Memory B cell (primary cell): ENCODE measurements at regions not wholly inside any gene's neighbourhood (a gene's known extent, or its start where the extent isn't known, plus 50 kb on each side); places are given as distances from the start of the nearest gene placed in this dataset.
"Not testable (repeated sequence)": the region's sequence is repeated elsewhere in the genome, so short reads cannot be mapped to it uniquely, and the experiment has no call there.

ENCODE experiments used
- ATAC-seq: fragments of 150-1000 bp; cut with Tn5 transposase; 2 replicates; pipeline ENCODE4 v1.10.0; 2021; ENCODE audit warnings: low read depth, mild to moderate bottlenecking, moderate library complexity
- DNase-seq, 2 donors: peaks; one replicate each; pipeline ENCODE4 v3.0.0; 2022; ENCODE audit warnings: low spot score in 2 of 2
- H3K27ac Mint-ChIP-seq: one replicate; pipeline ENCODE4 v1.8.0; 2022; ENCODE audit warnings: mild to moderate bottlenecking, moderate library complexity, mixed read lengths
- H3K27me3 Mint-ChIP-seq: one replicate; pipeline ENCODE4 v1.8.0; 2022; ENCODE audit warnings: mixed read lengths
- H3K36me3 Mint-ChIP-seq: one replicate; pipeline ENCODE4 v1.8.0; 2022; ENCODE audit warnings: mild to moderate bottlenecking, mixed read lengths
- H3K4me1 Mint-ChIP-seq: one replicate; pipeline ENCODE4 v1.8.0; 2022; ENCODE audit warnings: mixed read lengths
- H3K4me3 Mint-ChIP-seq: one replicate; pipeline ENCODE4 v1.8.0; 2022; ENCODE audit warnings: mild to moderate bottlenecking, moderate library complexity, mixed read lengths
- H3K9me3 Mint-ChIP-seq: one replicate; pipeline ENCODE4 v1.8.0; 2022; ENCODE audit warnings: mixed read lengths

DNA sequence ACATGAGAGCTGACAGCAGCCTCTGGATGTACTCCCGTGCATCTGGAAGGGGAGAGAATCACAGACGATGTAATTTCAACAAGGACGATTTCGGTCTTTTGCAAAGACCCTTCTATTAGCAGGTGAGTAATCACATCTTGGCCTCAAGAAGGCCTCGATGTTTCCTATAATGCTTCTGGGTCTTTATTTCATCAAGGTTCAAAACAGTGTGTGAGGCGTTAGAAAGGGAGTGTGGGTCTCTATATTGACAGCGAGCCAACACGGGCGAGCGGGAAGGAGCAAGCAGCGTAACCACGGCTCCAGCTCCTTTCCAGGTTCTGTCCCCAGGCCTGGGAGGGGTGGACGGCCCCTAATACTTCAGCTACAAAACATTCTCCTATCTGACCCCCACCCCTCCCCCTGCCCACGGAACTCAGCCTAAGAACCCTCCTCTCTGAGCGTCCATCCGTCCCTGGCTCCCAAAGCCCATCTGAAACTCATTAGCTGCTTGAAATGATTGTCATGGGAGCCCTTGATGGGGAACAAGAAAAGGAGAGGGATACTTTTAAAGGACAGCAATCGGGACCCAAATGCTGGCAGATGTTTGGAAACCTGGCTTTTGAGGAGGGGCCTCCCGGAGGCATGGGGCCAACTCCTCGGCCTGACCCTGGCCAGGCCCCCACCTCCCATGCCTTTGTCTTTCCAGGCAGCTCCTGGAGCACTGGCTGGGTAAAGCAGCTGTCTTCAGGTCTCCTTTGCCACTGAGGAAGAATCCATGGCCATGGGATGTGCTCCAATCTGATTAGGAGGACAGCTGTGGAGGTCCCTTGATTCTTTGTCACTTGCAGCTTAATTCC, 250.8 kb downstream of the FOXD2 start:
- no peaks in the 10 kb centered on the region for H3K4me1 Mint-ChIP-seq
- ATAC-seq (no peak), DNase-seq (no peak)
- no peaks in the 10 kb centered on the region for H3K36me3 Mint-ChIP-seq
- peaks cover 3% of the 10 kb centered on the region for H3K9me3 Mint-ChIP-seq
- H3K4me3 Mint-ChIP-seq, result no peak overlapping the region
- no peak overlapping the region for H3K27ac Mint-ChIP-seq
- peaks cover 10% of the 10 kb centered on the region for H3K27me3 Mint-ChIP-seq

DNA sequence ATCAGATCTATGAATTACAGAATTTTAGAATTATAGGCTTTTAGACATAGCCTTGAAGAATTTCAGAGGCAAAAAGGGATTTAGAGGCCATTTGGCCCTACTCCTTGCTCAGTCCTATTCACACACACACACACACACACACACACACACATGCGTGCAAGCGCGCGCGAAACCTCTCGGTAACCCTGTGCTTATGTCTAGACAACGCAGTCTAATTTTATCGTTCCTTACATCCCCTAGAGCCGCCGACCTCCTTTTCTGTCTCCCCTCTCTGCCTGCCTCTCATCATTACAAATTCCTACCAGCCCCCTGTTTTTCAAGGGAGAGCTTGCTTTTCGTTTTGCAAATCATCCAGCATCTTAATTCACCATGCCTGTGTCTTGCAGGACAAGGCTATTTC, 252.1 kb downstream of the FOXD2 start:
- Mint-ChIP-seq H3K4me3 (no peak overlapping the region), H3K9me3 (peaks cover 3% of the 10 kb centered on the region), H3K36me3 (no peaks in the 10 kb centered on the region), H3K27me3 (peaks cover 10% of the 10 kb centered on the region), H3K27ac (no peak overlapping the region), H3K4me1 (no peaks in the 10 kb centered on the region)
- DNase-seq (no peak), ATAC-seq (no peak)

DNA sequence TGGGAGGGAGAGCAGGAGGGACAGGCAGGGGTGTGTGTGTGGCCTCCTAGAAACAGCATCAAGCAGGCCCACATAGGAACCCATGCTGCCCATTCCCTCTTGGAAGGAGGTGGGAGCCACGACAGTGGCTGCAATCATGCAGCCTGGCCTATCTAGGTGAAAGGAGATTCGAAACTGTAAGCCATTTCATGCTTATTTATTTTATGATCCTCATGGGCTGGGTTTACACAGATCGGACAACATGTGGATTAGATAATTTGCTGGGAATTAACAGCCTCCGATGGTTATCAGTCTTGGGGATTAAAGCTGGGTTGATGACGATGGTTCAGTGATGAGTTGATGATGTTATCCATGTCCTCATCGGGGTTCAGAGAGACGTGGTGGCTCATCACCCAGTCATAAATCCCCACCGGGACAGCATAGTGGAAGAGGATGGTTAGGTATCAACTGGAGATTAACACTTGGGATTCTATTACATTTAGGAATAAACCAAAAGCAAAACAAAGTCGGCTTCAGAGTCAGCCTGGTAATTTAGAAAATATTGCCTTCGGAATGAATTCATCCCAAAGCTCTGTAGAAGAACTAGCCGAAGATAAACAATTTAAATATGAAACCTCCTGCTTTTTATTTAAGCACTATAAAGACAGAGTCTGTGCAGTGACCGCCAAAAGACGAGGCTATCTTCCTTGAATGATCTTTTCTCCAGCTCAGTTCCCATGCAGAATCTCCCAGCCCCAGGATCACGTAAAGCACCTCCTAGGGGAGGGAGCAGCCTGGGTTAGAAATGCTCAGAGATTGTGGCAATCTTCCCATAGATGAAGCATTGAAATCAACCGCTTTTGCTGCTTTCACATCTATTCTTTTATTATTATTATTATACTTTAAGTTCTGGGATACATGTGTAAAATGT, 252.8 kb downstream of the FOXD2 start:
- Mint-ChIP-seq H3K27ac (no peak overlapping the region), H3K9me3 (peaks cover 3% of the 10 kb centered on the region), H3K4me1 (no peaks in the 10 kb centered on the region), H3K27me3 (peaks cover 10% of the 10 kb centered on the region), H3K36me3 (no peaks in the 10 kb centered on the region), H3K4me3 (no peak overlapping the region)
- no peak for DNase-seq
- no peak for ATAC-seq

DNA sequence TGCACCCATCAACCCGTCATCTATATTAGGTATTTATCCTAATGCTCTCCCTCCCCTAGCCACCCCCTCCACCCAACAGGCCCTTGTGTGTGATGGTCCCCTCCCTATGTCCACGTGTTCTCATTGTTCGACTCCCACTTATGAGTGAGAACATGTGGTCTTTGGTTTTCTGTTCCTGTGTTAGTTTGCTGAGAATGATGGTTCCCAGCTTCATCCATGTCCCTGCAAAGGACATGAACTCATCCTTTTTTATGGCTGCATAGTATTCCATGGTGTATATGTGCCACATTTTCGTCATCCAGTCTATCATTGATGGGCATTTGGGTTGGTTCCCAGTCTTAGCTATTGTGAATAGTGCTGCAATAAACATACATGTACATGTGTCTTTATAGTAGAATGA, 253.4 kb downstream of the FOXD2 start:
- ATAC-seq, DNase-seq, H3K4me3 Mint-ChIP-seq, H3K9me3 Mint-ChIP-seq, H3K27ac Mint-ChIP-seq, H3K4me1 Mint-ChIP-seq, H3K36me3 Mint-ChIP-seq: not testable (repeated sequence)
- H3K27me3 Mint-ChIP-seq, result peaks cover 10% of the 10 kb centered on the region

DNA sequence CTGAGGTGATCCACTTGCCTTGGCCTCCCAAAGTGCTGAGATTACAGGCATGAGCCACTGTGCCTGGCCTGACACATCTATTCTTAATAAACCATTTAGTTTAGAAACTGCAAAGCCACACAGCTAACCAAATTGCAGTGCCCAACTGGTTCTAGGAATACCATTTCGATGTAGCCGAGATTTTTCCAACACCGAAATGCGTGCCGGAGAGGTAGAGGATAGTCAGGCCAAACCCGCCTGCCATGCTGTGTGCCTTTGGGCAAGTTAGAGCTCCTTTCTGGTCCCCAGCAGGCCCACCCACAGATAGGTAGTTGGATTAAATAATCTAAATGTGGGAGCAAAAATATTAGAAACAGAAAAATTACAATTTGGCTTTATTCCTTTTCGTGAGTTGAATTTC, 254.4 kb downstream of the FOXD2 start:
- no peak overlapping the region for H3K27ac Mint-ChIP-seq
- peaks cover 3% of the 10 kb centered on the region for H3K9me3 Mint-ChIP-seq
- ATAC-seq, result no peak
- no peaks in the 10 kb centered on the region for H3K4me1 Mint-ChIP-seq
- H3K27me3 Mint-ChIP-seq, result peaks cover 10% of the 10 kb centered on the region
- H3K36me3 Mint-ChIP-seq, result no peaks in the 10 kb centered on the region
- no peak overlapping the region for H3K4me3 Mint-ChIP-seq
- DNase-seq, result no peak

DNA sequence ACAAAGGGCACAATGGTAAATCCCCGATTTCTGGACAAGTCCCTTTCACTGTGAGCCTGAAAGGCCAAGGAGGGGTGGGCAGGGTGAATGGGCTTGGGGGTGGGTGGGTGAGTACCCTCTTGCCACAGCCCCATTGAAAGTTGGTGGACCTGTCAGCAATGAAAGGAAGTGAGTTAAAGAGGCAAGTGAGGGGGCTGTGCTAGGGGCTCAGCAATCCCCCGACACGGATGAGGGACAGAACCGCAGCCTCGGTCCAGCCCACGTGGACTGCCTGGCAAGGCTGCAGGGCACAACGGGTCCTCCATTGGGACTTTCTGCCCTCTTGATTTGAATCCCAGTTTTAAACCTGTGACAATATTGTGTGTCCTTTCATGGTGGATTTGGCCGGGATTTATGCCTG, 255.3 kb downstream of the FOXD2 start:
- H3K36me3 Mint-ChIP-seq, result no peaks in the 10 kb centered on the region
- H3K4me1 Mint-ChIP-seq, result no peaks in the 10 kb centered on the region
- H3K4me3 Mint-ChIP-seq, result no peak overlapping the region
- peaks cover 3% of the 10 kb centered on the region for H3K9me3 Mint-ChIP-seq
- no peak for DNase-seq
- H3K27ac Mint-ChIP-seq, result no peak overlapping the region
- ATAC-seq, result no peak
- H3K27me3 Mint-ChIP-seq, result peaks cover 10% of the 10 kb centered on the region

DNA sequence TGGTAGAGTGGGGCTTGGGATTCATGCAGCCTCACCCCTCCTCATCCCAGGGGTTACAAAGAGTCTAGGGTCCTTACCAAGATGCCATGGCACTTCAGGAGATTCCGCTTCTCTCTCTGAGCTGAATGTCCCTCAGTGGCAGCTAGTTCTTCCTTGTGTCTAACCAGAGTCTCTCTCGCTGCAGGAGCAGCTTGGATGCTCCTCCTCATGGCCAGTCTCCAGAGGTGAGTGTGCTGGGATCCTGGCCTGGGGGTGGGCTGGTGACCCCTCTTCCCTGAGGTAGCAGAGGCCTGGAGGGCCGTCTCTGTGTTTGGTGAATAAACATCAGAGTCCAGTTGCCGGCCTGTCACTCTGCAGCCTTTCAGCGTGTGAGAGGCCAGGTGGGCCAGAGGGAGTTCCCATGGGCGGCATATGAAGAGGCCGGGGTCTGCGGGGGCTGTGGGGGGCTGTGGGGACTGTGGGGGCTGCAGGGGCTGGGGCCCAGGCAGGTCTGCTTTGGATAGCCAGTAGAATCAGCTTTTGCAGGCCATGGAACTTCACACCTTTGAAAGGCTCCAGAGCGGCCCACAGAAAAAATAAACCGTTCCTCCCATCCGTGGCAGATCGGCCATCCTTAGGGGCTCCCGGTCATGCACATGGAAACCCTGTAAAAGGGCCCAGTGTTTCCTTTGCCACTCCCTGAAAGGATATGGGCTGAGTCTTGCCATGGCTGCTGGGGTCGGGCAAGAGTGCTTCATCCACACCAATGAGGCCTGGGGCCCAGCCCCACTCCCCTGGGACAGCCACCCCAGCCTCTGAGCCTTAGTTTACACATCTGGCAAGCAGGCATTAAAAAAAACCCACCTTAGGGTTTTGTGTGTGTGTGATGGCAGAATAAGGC, 256.4 kb downstream of the FOXD2 start:
- H3K27ac Mint-ChIP-seq, result no peak overlapping the region
- peaks cover 3% of the 10 kb centered on the region for H3K9me3 Mint-ChIP-seq
- no peaks in the 10 kb centered on the region for H3K36me3 Mint-ChIP-seq
- H3K4me1 Mint-ChIP-seq, result no peaks in the 10 kb centered on the region
- no peak overlapping the region for H3K4me3 Mint-ChIP-seq
- peaks cover 8% of the 10 kb centered on the region for H3K27me3 Mint-ChIP-seq
- DNase-seq (no peak), ATAC-seq (no peak)

DNA sequence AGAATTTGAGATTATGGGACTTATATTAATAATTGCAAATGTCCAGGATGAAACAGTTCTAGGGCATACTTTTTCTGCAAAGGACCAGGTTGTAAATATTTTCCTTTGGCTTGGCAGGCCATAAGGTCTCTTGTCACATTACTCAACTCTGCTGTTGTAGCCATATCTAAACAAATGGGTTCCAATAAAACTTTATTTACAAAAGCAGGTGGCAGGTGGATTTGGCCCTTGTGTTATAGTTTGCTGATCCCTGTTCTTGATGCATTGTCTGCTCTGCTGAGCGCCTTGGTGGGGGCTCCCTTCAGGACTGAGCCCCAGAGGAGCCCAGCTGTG, 258.5 kb downstream of the FOXD2 start:
- Mint-ChIP-seq H3K9me3 (peaks cover 1% of the 10 kb centered on the region), H3K27ac (no peak overlapping the region), H3K4me1 (no peaks in the 10 kb centered on the region), H3K27me3 (peaks cover 1% of the 10 kb centered on the region), H3K36me3 (no peaks in the 10 kb centered on the region), H3K4me3 (no peak overlapping the region)
- no peak for ATAC-seq
- DNase-seq, result no peak

DNA sequence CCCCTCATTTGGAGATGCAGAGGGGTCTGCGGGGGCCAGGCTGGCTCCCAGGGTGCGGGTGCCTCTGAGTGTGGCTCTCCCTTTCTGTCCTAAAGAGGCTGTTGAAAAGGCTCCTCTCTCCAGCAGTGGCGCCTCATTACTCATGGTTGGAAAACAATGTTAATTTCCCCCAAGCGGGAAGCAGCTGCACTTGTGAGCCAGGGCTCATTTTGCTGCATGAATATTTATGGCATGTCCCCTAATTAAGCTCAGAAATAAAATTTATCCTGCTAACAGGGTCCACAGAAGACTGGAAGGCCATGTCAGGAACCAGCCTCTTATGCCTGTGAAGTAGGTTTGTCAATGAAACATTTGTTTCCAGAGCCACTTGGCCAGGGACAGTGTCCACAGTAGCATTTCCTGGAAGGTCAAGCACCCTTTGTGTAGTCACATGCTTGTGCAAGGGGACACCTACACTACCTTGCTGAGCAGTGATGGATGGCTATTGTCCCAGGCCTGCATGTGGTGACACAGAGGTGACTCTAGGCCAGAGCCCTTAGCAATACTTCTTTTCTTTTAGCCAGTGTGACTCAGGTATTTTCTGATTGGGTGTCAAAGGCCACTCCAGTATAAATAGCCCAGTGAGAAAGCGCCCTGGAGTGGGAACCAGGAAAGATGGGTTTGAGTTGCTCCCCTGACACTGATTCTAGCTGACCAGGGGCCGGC, 259.0 kb downstream of the FOXD2 start:
- H3K27ac Mint-ChIP-seq, result no peak overlapping the region
- H3K4me3 Mint-ChIP-seq, result no peak overlapping the region
- no peaks in the 10 kb centered on the region for H3K36me3 Mint-ChIP-seq
- H3K4me1 Mint-ChIP-seq, result no peaks in the 10 kb centered on the region
- no peaks in the 10 kb centered on the region for H3K9me3 Mint-ChIP-seq
- DNase-seq (no peak), ATAC-seq (no peak)
- H3K27me3 Mint-ChIP-seq, result peaks cover under 1% of the 10 kb centered on the region

DNA sequence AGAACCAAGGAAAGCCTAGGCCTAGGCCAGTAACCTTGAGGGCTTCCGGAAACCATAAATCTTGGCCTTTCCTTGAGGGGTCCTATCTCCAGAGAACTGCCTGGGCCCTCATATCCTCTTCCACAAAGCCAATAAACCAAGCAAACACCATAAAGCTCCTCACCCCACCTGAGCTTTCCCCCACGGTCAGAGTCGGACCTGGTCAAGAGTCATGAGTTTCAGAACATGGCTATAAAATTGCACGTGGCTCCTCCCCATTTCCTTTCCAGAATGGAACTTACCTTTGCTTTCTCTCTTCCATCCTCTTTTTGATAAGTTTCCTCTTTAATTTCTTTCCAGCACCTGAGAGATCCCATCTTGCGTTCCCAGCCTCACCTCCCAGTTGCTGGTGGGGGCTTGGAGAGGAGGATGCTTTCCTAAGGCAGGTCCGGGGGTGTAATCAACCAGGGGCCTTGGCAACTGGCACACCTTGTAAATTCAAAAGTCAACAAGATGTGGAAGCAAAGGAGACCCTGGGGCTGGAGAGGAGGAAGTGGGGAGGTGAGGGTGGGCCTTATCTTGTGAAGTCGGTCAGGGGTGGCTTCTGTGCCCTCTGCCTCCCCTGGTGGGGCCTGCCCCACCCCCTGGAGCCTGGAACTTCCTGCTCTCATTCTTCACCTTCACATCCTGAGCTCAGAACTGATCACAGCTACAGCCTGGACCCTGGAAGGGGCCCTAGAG, 259.9 kb downstream of the FOXD2 start:
- Mint-ChIP-seq H3K36me3 (no peaks in the 10 kb centered on the region), H3K27me3 (peaks cover 3% of the 10 kb centered on the region), H3K4me1 (no peaks in the 10 kb centered on the region), H3K4me3 (no peak overlapping the region), H3K27ac (no peak overlapping the region), H3K9me3 (no peaks in the 10 kb centered on the region)
- no peak for DNase-seq
- no peak for ATAC-seq

DNA sequence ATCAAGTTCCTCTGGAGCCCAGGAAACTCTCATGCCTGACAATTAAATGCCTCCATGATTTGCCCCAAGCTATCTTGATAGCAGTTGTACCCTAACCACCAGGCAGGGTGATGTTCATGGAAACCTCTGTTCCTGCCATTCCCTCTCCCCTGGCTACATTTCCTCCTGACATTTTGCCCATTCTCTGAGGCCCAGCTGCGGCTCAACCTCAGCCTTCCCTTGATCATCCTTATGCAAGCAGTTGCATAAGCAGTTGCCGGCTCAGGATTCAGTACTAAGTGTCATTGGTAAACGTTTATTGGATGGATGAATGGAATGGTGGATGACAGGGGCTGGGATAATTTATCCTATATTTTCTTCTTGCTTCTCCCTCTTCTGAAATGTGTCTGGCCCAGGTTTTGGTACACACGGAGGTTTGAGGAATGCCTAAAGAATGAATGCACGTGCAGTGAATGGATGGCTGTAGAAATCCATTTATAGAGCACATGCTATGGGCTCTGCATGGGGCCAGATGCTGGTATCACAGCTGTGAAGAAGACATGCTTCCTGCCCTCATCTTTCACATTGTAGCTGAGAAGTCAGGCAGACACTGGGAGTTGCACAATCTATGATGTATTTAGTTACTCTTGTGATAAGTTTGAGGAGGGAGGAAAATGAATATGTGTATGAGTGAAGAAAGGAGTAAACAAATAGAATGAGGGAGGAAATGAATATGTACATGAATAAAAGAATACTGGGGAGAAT, 261.8 kb downstream of the FOXD2 start:
- Mint-ChIP-seq H3K4me3 (no peak overlapping the region), H3K9me3 (no peaks in the 10 kb centered on the region), H3K4me1 (no peaks in the 10 kb centered on the region), H3K27ac (no peak overlapping the region), H3K36me3 (no peaks in the 10 kb centered on the region), H3K27me3 (peaks cover 3% of the 10 kb centered on the region)
- ATAC-seq (no peak), DNase-seq (no peak)

DNA sequence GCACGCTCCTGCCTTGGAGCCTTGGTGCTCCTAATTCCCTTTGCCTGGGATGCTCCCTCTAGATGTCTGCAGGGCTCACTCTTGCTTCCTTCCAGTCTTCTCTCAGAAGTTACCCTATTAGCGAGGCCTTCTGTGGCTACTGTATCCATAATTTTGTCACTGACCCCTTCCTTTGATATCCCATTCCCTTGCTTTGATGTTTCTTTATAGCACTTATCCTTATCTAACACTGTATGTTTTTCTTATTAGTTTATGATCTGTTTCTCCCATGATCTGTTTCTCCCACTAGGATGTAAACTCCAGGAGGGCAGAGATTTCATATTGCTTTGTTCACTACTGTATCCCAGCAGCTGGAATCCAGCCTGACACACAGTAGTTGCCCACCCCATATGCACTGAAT, 263.4 kb downstream of the FOXD2 start:
- Mint-ChIP-seq H3K27ac (no peak overlapping the region), H3K9me3 (no peaks in the 10 kb centered on the region), H3K4me3 (no peak overlapping the region), H3K4me1 (no peaks in the 10 kb centered on the region), H3K36me3 (no peaks in the 10 kb centered on the region), H3K27me3 (peaks cover 8% of the 10 kb centered on the region)
- DNase-seq (no peak), ATAC-seq (no peak)
